Superior temporal gyrus (tissue), 1 donor: ENCODE measurements at regions not wholly inside any gene's neighbourhood (a gene's known extent, or its start where the extent isn't known, plus 50 kb on each side); places are given as distances from the start of the nearest gene placed in this dataset.
"Not testable (repeated sequence)": the region's sequence is repeated elsewhere in the genome, so short reads cannot be mapped to it uniquely, and the experiment has no call there.

ENCODE experiments used
- DNase-seq: peaks from one replicate; pipeline ENCODE4 v3.0.0-alpha.2; 2016; ENCODE audit errors: extremely low spot score

- no peak for DNase-seq
Measured at GRCh38 chr15:46938169-46938568, 779.1 kb upstream of the SEMA6D start.

GRCh38 chr15:46941241-46941640 lies 776.1 kb upstream of the SEMA6D start:
- no peak for DNase-seq

GRCh38 chr15:46946953-46947352 lies 770.4 kb upstream of the SEMA6D start:
- DNase-seq: no peak

GRCh38 chr15:46955576-46955975 lies 761.7 kb upstream of the SEMA6D start:
- DNase-seq: no peak

- DNase-seq: peak; percentile 47
Measured at GRCh38 chr15:46956456-46956855, 760.8 kb upstream of the SEMA6D start.

GRCh38 chr15:46956881-46957280 lies 760.4 kb upstream of the SEMA6D start:
- DNase-seq: no peak

- no peak for DNase-seq
Measured at GRCh38 chr15:46960581-46960980, 756.7 kb upstream of the SEMA6D start.

- no peak for DNase-seq
Measured at GRCh38 chr15:46961795-46962194, 755.5 kb upstream of the SEMA6D start.

GRCh38 chr15:46988055-46988454 lies 729.2 kb upstream of the SEMA6D start:
- not testable (repeated sequence) for DNase-seq

- DNase-seq: no peak
Measured at GRCh38 chr15:46996359-46996758, 720.9 kb upstream of the SEMA6D start.

- DNase-seq: no peak
Measured at GRCh38 chr15:46997501-46997900, 719.8 kb upstream of the SEMA6D start.

GRCh38 chr15:47003568-47003967 lies 713.7 kb upstream of the SEMA6D start:
- DNase-seq: no peak

GRCh38 chr15:47013446-47013845 lies 703.9 kb upstream of the SEMA6D start:
- DNase-seq: no peak

- no peak for DNase-seq
Measured at GRCh38 chr15:47027322-47027946, 689.9 kb upstream of the SEMA6D start.

- no peak for DNase-seq
Measured at GRCh38 chr15:47035475-47036406, 681.6 kb upstream of the SEMA6D start.

- DNase-seq: no peak
Measured at GRCh38 chr15:47037003-47037402, 680.3 kb upstream of the SEMA6D start.

- DNase-seq: no peak
Measured at GRCh38 chr15:47039225-47039624, 678.1 kb upstream of the SEMA6D start.

GRCh38 chr15:47041301-47041700 lies 676.0 kb upstream of the SEMA6D start:
- no peak for DNase-seq

- DNase-seq: not testable (repeated sequence)
Measured at GRCh38 chr15:47047981-47048380, 669.3 kb upstream of the SEMA6D start.

GRCh38 chr15:47066392-47066791 lies 650.9 kb upstream of the SEMA6D start:
- no peak for DNase-seq

GRCh38 chr15:47077846-47078245 lies 639.5 kb upstream of the SEMA6D start:
- DNase-seq: not testable (repeated sequence)

- DNase-seq: no peak
Measured at GRCh38 chr15:47095833-47096232, 621.5 kb upstream of the SEMA6D start.

- not testable (repeated sequence) for DNase-seq
Measured at GRCh38 chr15:47098526-47098925, 618.8 kb upstream of the SEMA6D start.
